Activated CD8-positive, alpha-beta memory T cell treated with anti-CD3 and anti-CD28 coated beads, Interleukin-2, amount 50 U/mL, for 4 hours (primary cell): ENCODE measurements at regions not wholly inside any gene's neighbourhood (a gene's known extent, or its start where the extent isn't known, plus 50 kb on each side); places are given as distances from the start of the nearest gene placed in this dataset.

Experiments used
- DNase-seq: peaks from one replicate; pipeline ENCODE4 v3.0.0-alpha.2; 2020

DNA sequence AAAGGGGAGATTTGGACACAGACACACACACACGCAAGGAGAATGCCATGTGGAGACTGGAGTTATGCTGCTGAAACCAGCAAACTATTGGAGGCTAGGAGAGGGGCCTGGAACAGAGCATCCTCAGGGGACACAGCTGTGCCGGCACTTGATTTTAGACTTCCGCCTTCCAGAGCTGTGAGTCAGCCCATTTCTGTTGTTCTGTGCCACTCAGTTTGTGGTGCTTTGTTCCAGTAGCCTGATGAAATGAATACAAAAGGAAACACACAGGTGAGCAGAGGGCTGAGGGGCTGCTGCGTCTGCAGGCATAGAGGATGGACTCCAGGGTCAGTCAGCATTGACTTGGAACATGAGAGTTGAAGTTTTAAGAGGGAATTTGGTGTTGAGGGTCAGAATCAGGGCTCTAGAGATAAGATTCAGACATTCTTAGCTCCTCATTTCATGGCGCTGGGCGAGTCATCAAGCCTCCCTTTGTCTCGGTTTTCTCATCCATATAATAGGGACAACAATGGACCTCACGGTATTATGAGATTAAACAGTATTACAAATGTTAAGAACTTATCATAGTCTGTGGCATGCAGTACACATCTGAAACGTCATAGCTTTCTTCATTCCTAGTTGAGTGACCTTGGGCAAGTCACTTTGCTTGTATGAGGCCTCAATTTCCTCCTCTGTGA, 191.0 kb downstream of the MIAT start:
- DNase-seq: no peak

DNA sequence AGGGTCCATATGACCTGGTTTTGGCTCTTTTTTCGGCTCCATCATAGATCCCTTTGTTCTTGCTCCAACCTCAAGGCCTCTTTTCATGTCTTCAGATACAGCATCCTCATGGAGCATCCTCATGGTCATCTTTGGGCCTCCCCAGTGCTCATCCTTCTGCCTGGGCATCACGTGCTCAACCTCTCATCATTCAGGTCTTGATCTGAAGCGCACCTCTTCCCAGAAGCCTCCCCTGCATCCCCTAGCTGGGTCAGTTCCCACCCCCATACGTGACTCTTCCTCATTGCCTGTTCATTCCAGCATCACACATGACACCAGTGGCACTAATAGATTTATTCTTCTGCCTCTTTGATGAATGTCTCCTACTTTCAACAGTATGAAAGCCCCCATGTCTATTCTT, 192.2 kb downstream of the MIAT start:
- no peak for DNase-seq

DNA sequence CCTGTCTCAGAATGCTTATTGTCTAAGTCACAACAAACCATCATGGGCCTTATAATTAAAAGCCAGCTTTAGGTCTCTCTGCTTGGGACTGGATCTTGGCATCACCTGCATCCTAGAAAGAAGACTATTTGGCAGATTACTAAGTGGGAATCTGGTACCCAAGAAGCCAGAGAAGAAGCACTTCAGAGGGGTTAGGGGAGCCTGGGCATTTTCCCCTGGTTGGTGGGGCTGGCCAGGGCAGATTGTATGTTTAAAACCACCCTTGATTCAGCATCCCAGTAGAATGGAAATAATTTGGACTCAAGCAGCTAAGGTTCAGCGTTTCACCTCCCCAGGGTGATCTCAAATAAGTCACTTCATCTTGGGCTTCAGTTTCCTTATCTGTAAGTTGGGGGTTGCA, 193.7 kb downstream of the MIAT start:
- DNase-seq: no peak

DNA sequence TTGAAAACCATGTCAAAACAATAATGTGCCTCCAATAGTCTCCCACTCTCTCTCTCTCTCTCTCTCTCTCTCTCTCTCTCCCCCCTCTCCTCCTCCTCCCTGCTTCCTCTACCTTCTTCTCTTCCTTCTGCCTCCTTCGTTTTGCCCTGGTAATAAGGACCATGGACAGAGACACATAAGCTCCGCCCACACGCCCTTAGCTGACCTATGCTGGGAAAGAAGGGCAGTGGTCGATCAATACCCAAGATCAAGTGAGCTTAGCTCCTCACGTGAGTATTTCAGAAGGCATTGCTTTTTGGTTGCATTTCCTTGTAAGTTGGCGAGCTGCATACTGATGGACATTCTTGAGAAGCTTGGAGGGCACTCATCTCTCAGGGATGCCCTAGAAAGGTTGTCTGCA, 194.8 kb downstream of the MIAT start:
- DNase-seq: no peak

DNA sequence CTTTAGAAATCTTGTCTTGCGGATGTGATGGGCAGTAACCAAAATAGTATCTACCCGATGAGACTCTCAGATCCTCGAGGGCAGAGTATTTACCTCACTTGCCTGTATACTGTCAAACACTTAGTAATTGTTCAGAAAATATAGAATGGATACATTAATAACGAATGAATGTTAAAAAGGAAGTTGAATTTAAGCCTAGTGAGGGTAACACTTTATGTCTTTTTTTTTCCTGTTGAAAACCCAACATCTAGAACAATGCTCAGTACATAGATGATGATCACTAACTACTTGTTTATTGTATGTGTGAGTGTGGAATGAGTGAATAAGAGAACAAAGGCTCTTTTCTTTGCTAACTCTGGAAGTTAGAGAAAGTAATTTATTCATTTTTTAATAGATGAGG, 195.7 kb downstream of the MIAT start:
- no peak for DNase-seq

DNA sequence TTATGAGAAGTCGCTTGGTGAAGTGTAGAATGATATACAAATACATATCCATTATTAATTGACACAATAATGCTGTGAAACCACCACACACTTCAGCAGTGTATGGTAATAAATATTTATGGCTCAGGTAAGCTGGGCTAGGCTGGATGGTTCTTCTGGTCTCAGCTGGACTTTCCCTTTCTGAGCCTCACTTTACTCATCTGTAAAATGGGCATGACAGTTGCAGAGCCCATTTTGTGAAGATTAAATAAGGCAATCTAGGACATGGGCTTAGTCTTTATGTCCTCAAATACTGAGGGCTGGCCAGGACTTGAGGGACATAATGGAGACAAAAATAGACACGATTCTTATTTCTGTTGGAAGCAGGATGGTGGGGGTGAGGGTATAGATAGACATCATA, 196.1 kb downstream of the MIAT start:
- no peak for DNase-seq

DNA sequence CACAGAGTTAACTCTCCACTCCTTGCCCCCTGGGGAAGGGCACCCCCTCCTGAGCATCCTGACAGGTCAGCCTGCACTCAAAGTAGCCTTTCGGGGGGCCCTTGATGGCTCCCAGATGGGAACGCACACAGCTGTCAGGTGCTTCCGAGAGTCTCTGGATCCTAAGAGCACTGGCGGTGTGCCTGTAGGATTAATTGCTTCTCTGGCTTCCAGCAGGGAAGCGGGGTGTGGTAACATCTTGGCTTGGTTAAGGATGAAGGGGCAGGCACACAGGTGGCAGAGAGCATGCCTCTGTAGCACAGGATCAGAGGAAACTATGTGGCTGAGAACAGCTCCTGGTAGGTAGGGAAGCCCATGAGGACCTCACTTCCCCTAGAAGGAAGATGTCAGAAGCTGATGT, 199.8 kb downstream of the MIAT start:
- DNase-seq: no peak

DNA sequence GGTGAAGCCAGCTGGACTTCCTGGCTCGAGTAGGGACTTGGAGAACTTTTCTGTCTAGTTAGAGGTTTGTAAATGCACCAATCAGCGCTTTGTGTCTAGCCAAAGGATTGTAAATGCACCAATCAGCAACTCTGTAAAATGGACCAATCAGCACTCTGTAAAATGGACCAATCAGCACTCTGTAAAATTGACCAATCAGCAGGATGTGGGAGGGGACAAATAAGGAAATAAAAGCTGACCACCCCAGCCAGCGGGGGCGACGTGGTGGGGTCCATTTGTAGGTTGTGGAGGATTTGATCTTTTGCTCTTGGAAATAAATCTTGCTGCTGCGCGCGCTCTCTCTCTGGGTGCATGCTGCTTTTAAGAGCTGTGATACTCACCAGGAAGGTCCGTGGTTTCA, 202.9 kb downstream of the MIAT start:
- DNase-seq: no peak

DNA sequence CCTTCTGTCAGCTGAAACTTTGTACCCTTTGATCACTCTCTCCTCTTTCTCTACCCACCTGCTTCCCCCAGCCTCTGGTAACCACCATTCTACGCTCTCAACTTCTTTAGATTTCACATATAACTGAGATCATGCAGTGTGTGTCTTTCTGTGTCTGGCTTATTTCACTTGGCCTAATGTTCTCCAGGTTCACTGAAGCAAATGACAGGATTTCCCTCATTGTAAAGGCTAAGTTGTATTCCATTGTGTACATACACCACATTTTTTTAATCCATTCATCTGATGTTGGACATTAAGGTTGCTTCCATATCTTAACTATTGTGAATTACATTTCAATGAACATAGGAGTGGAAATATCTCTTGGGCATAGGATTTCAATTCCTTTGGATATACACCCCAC, 207.6 kb downstream of the MIAT start:
- DNase-seq: no peak

DNA sequence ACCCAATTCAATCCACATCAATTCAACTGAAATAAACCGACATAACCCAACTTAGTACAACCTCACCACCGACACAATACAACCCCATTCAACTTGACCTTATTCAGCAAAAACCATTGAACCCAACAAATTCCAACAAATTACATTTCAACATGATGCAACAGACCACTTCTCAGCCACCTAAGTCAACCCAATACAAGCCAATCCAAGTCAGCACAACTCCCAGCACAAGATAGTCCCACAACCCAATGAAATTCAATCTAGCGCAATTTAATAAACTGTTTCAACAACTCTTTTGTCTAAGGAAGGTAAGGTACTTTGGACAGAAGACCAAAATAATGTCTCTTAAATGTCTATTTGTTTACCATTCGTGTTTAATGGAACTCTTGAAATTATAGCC, 226.0 kb downstream of the MIAT start:
- no peak for DNase-seq

DNA sequence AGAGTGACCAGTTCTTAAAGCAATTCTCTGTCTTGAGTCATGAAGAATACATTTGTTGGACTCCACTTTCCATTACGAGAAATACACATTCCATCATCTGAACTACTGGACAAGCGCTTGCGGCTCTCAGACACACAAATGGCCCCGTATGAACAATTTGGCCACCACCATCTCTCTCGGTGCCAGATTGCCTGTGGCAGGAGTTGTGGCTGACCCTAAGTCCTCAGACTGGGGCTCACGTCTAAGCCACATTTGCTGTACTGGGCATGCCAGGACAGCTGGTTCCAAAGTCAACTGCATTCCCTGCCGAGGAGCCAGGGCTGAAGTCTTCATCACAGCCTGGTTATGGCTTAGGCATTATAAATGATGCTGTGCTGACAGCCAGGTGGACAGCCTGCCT, 227.5 kb downstream of the MIAT start:
- DNase-seq: no peak

DNA sequence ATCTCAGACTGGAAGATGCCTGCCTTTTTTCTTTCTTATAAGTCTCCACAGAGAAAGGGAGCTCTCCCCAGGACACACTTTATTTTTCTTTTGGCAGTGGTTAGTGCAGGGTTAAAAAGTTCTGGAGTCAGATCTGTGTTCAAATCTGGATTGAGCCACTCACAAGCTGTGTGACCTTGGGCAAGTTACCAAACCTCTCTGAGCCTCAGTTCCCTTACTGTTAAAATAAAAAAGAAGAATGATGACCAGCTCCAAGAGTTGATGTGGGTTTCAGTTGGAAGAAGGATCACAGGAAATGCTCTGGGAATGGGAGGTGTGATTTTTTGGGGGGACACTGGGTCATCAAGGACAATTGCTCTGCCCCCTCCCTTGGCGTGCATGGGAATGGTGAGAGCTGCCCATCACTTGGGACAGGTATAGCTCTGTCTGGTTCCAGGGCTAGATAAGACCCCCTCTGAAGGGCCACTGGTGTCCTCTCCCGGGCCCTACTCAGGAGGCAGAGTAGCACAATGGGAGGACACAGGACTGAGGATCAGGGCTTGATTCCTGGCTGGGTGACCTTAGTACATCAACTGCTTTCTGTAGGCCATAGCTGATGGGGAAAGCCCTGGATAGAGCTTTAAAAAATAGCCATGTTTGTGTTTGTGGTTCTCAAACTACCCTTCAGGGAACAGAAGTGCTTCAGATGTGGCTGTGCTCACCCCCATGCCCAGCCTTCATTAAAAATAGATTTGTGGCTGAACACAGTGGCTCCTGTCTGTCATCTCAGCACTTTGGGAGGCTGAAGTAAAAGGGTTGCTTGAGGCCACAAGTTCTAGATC, 228.3 kb downstream of the MIAT start:
- DNase-seq: no peak

DNA sequence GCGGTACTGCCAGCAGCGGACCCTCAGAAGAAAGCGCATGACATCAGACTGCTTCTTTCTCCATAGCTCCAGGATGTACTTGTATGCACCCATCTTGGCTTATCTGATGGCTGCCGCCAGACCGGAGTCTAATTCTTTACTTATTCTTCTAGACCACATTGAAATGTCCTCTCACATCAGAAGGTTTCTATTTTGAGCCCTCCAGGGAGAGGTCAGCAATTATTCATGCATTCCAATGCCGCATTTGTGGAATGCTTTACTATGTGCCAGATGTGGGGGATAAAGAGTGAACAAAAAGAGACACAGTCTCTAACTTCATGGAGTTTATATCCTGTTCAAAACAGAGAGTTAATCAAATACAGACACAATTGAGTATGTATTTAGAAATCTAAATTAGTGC, 230.1 kb downstream of the MIAT start:
- DNase-seq: no peak

DNA sequence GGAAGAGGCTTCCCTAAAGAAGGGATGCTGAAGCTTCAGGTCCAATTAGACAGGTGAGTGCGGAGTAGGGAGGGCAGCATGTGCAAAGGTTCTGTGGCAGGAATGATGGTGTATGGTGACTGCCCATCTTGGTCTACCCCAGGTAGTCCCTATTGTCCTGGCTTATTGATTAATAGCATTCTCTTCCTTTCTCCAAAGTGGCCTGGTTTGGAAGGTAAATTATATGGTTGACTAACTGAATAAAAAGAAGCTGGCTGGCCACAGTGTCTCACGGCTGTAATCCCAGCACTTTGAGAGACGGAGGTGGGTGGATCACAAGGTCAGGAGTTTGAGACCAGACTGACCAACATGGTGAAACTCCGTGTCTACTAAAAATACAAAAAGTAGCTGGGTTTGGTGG, 230.5 kb downstream of the MIAT start:
- no peak for DNase-seq

DNA sequence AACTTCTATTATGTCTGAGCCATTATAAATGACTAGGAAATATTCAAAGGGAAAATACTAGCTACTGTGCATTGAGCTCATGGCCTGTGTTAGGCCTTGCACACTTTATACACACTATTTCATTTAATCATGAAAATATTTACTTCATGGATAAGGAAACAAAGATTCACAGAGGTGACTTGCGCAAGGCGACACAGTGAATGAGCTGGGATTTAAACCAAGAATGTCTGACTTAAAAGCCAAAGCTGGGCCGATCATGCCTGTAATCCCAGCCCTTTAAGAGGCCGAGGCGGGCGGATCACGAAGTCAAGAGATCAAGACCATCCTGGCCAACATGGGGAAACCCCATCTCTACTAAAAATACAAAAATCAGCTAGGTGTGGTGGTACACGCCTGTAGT, 231.5 kb downstream of the MIAT start:
- no peak for DNase-seq

DNA sequence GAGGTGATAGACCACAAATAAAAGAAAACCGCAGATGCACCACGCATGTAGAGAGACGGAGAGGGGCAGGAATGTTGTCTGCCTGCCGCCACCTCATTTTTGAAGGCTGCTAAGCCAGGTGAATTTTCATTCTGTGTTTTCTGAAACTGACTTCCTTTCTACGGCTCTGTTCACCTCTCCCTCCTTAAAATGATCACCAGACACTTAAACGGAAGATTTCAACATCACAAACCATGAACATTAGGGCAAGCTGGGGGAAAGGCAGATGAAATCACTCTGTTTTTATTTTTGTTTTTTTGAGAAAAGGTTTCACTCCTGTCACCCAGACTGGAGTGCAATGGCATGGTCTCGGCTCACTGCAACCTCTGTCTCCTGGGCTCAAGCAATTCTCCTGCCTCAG, 232.4 kb downstream of the MIAT start:
- no peak for DNase-seq

DNA sequence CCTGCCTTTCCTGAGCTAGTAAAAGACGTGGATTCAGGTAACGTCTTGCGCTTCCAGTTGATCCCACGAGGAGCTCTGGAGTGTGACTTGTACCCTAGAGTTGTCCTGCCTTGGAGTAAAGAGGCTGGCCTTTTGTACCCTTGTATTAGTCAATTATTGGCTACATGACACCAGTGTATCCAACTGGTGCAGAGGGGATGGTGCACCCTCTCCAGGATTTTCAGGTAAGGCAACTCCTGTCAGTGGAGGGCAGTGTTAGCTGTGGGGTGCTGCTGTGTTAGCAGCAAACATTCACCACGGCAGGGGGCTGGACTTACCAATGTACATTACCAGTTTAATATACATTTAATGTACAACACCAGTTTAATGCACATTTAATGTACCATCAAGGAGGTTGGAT, 233.5 kb downstream of the MIAT start:
- no peak for DNase-seq

DNA sequence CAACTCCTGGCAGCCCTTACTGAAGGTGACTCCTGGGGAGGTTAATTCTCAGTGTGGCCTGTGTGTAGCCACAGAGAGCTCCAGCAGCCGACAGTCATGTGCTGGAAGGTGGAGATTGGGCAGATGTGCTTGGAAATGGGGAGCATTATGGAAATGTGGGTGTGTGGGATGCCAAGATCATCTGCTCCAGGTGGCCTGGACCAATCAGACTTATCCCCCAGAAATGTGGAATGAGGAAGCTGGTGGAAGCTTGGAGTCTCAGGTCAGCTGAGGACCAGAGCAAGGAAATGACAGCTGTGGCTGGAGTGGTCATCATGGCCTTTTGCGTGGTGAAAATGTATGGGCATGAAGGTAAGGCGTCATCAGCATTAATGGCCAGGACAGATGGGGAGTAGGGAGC, 234.0 kb downstream of the MIAT start:
- DNase-seq: no peak

DNA sequence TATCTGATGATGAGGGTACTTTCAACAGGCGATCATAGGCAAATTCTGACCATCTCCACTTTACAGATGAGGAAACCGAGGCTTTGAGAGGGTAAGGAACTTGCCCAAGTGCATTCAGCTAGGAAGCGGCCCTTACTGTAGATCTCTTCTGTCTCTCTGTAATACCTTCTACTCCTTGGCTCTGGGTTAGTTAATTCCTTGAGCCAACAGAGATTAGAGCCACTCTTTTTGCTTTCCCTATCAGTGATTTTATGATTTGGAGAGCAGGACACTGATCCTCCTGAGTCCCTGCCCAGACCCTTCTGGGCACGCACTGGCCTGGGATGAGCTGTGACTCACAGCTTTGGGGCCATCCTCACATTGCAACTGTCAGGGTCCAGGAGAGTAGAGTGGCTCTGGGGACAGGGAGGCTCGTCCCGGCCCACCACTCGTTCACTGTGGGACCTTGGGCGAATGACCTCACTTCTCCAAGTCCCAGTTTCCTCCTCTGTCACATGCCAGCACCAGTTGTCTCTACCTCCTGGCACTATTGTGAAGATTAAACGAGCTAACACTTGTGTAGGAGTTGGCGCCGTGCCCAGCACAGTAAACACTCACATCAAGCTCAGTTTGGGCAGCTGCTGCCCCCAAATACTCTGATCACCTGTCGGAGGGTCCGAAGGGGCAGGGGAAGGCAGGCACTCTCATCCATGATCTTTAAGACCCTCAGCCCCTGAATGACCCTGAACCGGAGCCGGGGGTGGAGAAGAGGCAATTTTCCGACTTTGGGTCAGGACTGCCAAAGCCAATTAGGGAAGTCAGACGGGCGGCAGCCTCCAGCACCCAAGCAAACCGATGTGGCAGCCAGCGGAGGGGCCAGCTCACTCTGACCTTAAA, 235.0 kb downstream of the MIAT start:
- no peak for DNase-seq

DNA sequence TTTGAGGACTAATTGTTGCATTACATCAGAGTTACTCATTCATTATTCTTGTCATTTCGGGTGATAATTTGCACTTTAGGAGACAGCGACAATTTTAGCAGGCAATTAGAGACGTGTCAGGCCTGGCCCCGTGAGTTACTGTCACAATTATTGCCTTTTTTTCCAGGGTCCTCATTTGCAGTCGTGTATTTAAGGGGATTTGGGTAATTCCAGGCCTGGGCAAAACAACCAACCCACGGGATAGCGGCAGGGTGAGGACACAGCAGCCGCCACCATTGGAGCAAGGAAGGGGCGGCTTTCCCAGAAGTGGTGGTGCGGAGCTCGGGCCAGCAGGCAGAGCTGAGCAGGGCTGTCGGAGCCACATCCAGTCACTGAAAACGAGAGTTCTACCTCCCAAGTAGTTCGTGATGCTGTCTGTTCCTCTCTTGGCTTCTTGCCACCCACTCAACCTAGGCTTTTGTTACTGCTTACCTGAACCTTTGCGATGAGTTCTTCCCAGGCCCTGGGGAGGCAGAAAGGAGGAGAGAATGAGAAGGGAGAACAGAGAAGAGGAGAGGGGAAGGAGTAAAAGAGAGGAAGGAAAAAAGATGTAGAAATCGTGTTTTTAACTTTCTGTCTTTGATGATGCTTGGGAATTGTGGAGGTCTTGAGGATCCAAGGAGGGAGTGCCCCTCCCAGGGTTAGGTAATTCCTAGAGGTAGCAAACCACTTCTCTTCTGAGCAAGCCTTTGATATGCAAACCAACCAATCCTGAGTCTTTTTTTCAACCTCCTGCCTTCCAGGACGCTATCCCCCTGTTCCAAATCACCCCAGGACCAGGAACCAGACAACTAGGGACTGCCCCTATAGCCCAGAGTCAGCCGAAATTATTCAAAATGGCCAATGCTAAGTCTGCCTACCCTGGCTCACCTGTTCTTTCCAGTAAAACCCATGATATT, 236.1 kb downstream of the MIAT start:
- DNase-seq: no peak

DNA sequence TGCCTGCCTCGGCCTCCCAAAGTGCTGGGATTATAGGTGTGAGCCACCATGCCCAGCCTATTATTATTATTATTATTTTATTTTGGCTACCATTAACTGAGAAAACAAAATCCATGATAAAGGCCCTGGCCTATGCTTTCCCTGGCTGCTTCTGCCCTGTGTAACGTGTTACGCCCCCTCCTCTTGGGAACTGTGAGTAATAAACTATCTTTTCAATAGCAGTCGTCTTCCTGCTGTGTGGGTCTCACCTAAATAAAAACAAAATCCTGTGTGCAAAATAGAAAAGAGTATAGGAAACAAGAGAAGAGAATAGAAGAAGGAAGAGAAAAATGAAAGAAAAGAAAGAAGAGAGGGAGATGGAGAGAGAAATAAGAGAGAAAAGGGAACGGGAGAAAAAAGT, 237.0 kb downstream of the MIAT start:
- no peak for DNase-seq

DNA sequence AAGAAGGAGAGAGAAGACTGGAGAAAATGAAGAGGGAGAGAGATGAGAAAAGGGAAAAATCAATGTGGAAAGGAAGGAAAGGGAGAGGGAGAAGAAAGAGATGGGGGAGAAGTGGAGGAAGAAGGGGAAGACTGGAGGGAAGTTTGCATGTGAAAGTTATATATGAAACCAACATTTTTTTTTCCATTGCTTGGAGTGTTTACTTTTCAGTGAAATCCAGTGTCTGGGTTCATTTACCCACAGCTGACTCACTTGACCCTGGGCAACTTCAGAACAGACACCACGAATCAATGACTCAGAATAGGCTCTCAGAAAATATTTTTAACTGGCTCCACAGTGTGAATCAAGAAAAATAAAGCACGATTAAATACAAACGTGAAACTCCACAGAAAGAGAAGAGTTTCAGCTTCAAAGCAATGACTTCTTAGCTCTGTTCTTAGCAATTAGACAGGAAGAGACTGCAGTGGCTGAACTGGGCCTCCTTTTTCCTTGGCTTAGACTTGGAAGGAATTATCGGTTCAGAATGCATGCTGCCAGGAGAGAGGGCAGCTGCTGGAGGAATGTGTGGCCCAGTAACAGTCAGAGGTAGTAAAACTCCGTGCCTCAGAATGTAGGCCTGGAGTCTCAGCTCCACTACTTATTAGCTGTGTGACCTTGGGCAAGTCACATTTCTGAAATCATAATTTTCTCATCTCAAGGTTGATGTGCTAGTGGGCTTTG, 237.5 kb downstream of the MIAT start:
- no peak for DNase-seq
